Loucy (cell line): ENCODE measurements at regions not wholly inside any gene's neighbourhood (a gene's known extent, or its start where the extent isn't known, plus 50 kb on each side); places are given as distances from the start of the nearest gene placed in this dataset.

Experiments used
- EZH2phosphoT487 ChIP-seq: fragments of 200-600 bp; IDR thresholded peaks from 2 replicates; pipeline ENCODE4 v1.6.1; 2018; ENCODE audit warnings: antibody characterized with exemption, mild to moderate bottlenecking, moderate library complexity, borderline replicate concordance
- TF ChIP-seq, protein P1 (sequence below): fragments of 200-600 bp; sonication (generic); conservative IDR thresholded peaks from 2 replicates; pipeline ENCODE4 v1.5.1; 2014; ENCODE audit warnings: mild to moderate bottlenecking, antibody characterized with exemption, low read length

DNA sequence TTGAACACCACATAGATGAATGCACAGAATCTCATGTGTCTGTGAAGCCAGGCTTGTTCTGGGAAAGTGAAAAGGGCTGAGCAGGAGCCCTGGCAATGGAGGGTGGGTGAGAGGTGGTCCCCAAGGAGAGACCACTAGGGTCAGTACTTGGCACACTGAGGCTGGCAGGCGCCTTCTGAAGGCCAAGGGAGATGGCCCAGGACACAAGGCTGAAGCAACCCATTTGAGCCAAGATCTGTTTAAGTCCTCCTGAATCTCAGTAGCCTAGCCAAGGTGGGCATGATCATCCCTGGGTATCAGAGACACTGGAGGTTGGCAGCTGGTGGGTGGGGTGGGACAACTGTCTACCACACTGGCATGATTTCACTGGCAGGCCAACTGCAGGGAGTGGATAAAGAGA, 1741.2 kb downstream of the TP53TG3F start:
- TF ChIP-seq, protein P1, sequence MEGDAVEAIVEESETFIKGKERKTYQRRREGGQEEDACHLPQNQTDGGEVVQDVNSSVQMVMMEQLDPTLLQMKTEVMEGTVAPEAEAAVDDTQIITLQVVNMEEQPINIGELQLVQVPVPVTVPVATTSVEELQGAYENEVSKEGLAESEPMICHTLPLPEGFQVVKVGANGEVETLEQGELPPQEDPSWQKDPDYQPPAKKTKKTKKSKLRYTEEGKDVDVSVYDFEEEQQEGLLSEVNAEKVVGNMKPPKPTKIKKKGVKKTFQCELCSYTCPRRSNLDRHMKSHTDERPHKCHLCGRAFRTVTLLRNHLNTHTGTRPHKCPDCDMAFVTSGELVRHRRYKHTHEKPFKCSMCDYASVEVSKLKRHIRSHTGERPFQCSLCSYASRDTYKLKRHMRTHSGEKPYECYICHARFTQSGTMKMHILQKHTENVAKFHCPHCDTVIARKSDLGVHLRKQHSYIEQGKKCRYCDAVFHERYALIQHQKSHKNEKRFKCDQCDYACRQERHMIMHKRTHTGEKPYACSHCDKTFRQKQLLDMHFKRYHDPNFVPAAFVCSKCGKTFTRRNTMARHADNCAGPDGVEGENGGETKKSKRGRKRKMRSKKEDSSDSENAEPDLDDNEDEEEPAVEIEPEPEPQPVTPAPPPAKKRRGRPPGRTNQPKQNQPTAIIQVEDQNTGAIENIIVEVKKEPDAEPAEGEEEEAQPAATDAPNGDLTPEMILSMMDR: no peak
- TF ChIP-seq EZH2phosphoT487: no peak
